Breast epithelium (tissue), 4 donors: ENCODE measurements at regions not wholly inside any gene's neighbourhood (a gene's known extent, or its start where the extent isn't known, plus 50 kb on each side); places are given as distances from the start of the nearest gene placed in this dataset.

Source experiments
- DNase-seq, 2 donors: peaks; one replicate each; pipeline ENCODE4 v3.0.0-alpha.2; 2019; ENCODE audit warnings: low spot score in 2 of 2
- H3K27ac ChIP-seq, 2 donors: fragments of 200-600 bp; sonication (generic) in 1 of 2; one replicate each; pipeline ENCODE4 v1.5.1; 2016 to 2019; ENCODE audit warnings: mild to moderate bottlenecking in 1 of 2
- H3K27me3 ChIP-seq, 2 donors: fragments of 200-600 bp; sonication (generic) in 1 of 2; one replicate each; pipeline versions ENCODE4 v1.5.1 to v1.6.0; 2017 to 2019; ENCODE audit warnings: control low read depth in 1 of 2, mild to moderate bottlenecking in 1 of 2
- H3K36me3 ChIP-seq: fragments of 200-600 bp; one replicate; pipeline ENCODE4 v1.5.1; 2019
- H3K4me1 ChIP-seq, 2 donors: fragments of 200-600 bp; sonication (generic); one replicate each; pipeline ENCODE4 v1.5.1; 2016 to 2019; ENCODE audit warnings: control low read depth in 1 of 2
- H3K4me3 ChIP-seq, 3 donors: fragments of 200-600 bp; sonication (generic); 1 replicate in 2 of 3; 2 replicates in 1 of 3; pipeline ENCODE4 v1.5.1; 2016 to 2019; ENCODE audit warnings: mild to moderate bottlenecking in 3 of 3, moderate library complexity in 2 of 3
- H3K9me3 ChIP-seq, 2 donors: fragments of 200-600 bp; sonication (generic) in 1 of 2; one replicate each; pipeline ENCODE4 v1.5.1; 2016 to 2019; ENCODE audit warnings: control low read depth in 1 of 2
- CTCF ChIP-seq, 3 donors: fragments of 450-650 bp; IDR thresholded peaks; one replicate each; pipeline ENCODE4 v1.5.1; 2016 to 2017; ENCODE audit warnings: antibody characterized with exemption in 3 of 3, mild to moderate bottlenecking in 3 of 3, moderate library complexity in 3 of 3
- POLR2A ChIP-seq: fragments of 450-650 bp; IDR thresholded peaks from one replicate; pipeline ENCODE4 v1.6.1; 2016; ENCODE audit warnings: antibody characterized with exemption, mild to moderate bottlenecking, moderate library complexity
- POLR2AphosphoS5 ChIP-seq, 3 donors: sonication (generic); formaldehyde crosslinking; IDR thresholded peaks; one replicate each; pipeline ENCODE4 v1.6.1; 2017; ENCODE audit warnings: antibody characterized with exemption in 3 of 3
- intact Hi-C: fragments of 100-400 bp; cut with DNase I; formaldehyde crosslinking; loops from one replicate; pipeline ENCODE4 v1.15.1; 2023; ENCODE audit warnings: low total_unique reads

GRCh38 chr7:54390565-54390964 lies 151.6 kb upstream of the VSTM2A start:
- no peak for DNase-seq
- TF ChIP-seq POLR2AphosphoS5 (IDR thresholded peaks at IDR 0.05) (no peak), POLR2A (no peak), CTCF (IDR thresholded peaks at IDR 0.05) (no peak)
- H3K36me3 ChIP-seq: no peaks in the 10 kb centered on the region
- peaks cover 4 to 7% of the 10 kb centered on the region in 2 donors for H3K9me3 ChIP-seq
- no peaks in the 10 kb centered on the region for H3K27me3 ChIP-seq
- H3K4me3 ChIP-seq: no peak overlapping the region
- H3K27ac ChIP-seq: no peak overlapping the region
- intact Hi-C loops: no loop called here
- no peaks in the 10 kb centered on the region for H3K4me1 ChIP-seq

- H3K4me3 ChIP-seq: no peak overlapping the region
- no peak for TF ChIP-seq POLR2A
- TF ChIP-seq POLR2AphosphoS5 (IDR thresholded peaks at IDR 0.05): no peak
- no peak for TF ChIP-seq CTCF (IDR thresholded peaks at IDR 0.05)
- no peaks in the 10 kb centered on the region for H3K27me3 ChIP-seq
- no peaks in the 10 kb centered on the region for H3K36me3 ChIP-seq
- H3K27ac ChIP-seq: no peak overlapping the region
- H3K9me3 ChIP-seq: peaks cover 4 to 7% of the 10 kb centered on the region in 2 donors
- intact Hi-C loops: no loop called here
- no peaks in the 10 kb centered on the region for H3K4me1 ChIP-seq
- no peak for DNase-seq
These were observed 149.2 kb upstream of the VSTM2A start for GRCh38 chr7:54392935-54393334.

- no peaks in the 10 kb centered on the region for H3K36me3 ChIP-seq
- no peak for DNase-seq
- H3K4me1 ChIP-seq: no peaks in the 10 kb centered on the region
- TF ChIP-seq POLR2AphosphoS5 (IDR thresholded peaks at IDR 0.05) (no peak), CTCF (IDR thresholded peaks at IDR 0.05) (no peak), POLR2A (no peak)
- H3K9me3 ChIP-seq: no peaks in the 10 kb centered on the region
- no peak overlapping the region for H3K4me3 ChIP-seq
- intact Hi-C loops: no loop called here
- H3K27ac ChIP-seq: no peak overlapping the region
- no peaks in the 10 kb centered on the region for H3K27me3 ChIP-seq
These were observed 147.3 kb upstream of the VSTM2A start for GRCh38 chr7:54394834-54395233.

GRCh38 chr7:54397836-54398612 lies 144.2 kb upstream of the VSTM2A start:
- H3K4me3 ChIP-seq: no peak overlapping the region
- intact Hi-C loops: no loop called here
- no peaks in the 10 kb centered on the region for H3K27me3 ChIP-seq
- TF ChIP-seq CTCF (IDR thresholded peaks at IDR 0.05) (no peak), POLR2A (no peak), POLR2AphosphoS5 (IDR thresholded peaks at IDR 0.05) (no peak)
- no peak overlapping the region for H3K27ac ChIP-seq
- H3K4me1 ChIP-seq: no peaks in the 10 kb centered on the region
- no peak for DNase-seq
- no peaks in the 10 kb centered on the region for H3K9me3 ChIP-seq
- H3K36me3 ChIP-seq: no peaks in the 10 kb centered on the region

GRCh38 chr7:54398863-54399262 lies 143.3 kb upstream of the VSTM2A start:
- no peaks in the 10 kb centered on the region for H3K27me3 ChIP-seq
- no peaks in the 10 kb centered on the region for H3K4me1 ChIP-seq
- DNase-seq: no peak
- H3K36me3 ChIP-seq: no peaks in the 10 kb centered on the region
- intact Hi-C loops: no loop called here
- H3K9me3 ChIP-seq: no peaks in the 10 kb centered on the region
- TF ChIP-seq CTCF (IDR thresholded peaks at IDR 0.05) (no peak), POLR2AphosphoS5 (IDR thresholded peaks at IDR 0.05) (no peak), POLR2A (no peak)
- no peak overlapping the region for H3K27ac ChIP-seq
- no peak overlapping the region for H3K4me3 ChIP-seq
